Immature natural killer cell (primary cell): ENCODE measurements at regions not wholly inside any gene's neighbourhood (a gene's known extent, or its start where the extent isn't known, plus 50 kb on each side); places are given as distances from the start of the nearest gene placed in this dataset.
"Not testable (repeated sequence)": the region's sequence is repeated elsewhere in the genome, so short reads cannot be mapped to it uniquely, and the experiment has no call there.

Source experiments
- DNase-seq, 3 donors: peaks; one replicate each; pipeline ENCODE4 v3.0.0; 2022; ENCODE audit warnings: mixed read lengths in 1 of 3
- H3K27ac Mint-ChIP-seq, 6 donors: one replicate each; pipeline ENCODE4 v1.8.0; 2020; ENCODE audit warnings: mixed read lengths in 6 of 6, mild to moderate bottlenecking in 5 of 6, inconsistent platforms in 4 of 6, moderate library complexity in 3 of 6
- H3K27me3 Mint-ChIP-seq, 3 donors: one replicate each; pipeline ENCODE4 v1.8.0; 2020 to 2021; ENCODE audit warnings: low read depth in 3 of 3, mild to moderate bottlenecking in 3 of 3, mixed read lengths in 3 of 3, moderate library complexity in 3 of 3, inconsistent platforms in 1 of 3
- H3K36me3 Mint-ChIP-seq, 3 donors: one replicate each; pipeline ENCODE4 v1.8.0; 2020; ENCODE audit warnings: mixed read lengths in 3 of 3, inconsistent platforms in 2 of 3, mild to moderate bottlenecking in 2 of 3
- H3K4me1 Mint-ChIP-seq, 2 donors: one replicate each; pipeline ENCODE4 v1.8.0; 2020; ENCODE audit warnings: inconsistent platforms in 2 of 2, mild to moderate bottlenecking in 2 of 2, mixed read lengths in 2 of 2, moderate library complexity in 1 of 2
- H3K4me3 Mint-ChIP-seq, 5 donors: one replicate each; pipeline ENCODE4 v1.8.0; 2020; ENCODE audit warnings: mild to moderate bottlenecking in 5 of 5, mixed read lengths in 5 of 5, inconsistent platforms in 3 of 5, moderate library complexity in 3 of 5
- H3K9me3 Mint-ChIP-seq, 6 donors: one replicate each; pipeline ENCODE4 v1.8.0; 2020; ENCODE audit warnings: mild to moderate bottlenecking in 6 of 6, mixed read lengths in 6 of 6, inconsistent platforms in 4 of 6, moderate library complexity in 3 of 6

- no peak for DNase-seq
- H3K36me3 Mint-ChIP-seq: no peaks in the 10 kb centered on the region
- H3K4me1 Mint-ChIP-seq: no peaks in the 10 kb centered on the region
- peaks cover 0 to 5% (median 0%) of the 10 kb centered on the region in 3 donors for H3K27me3 Mint-ChIP-seq
- H3K27ac Mint-ChIP-seq: no peak overlapping the region
- H3K4me3 Mint-ChIP-seq: no peak overlapping the region
- H3K9me3 Mint-ChIP-seq: peaks cover 0 to 9% (median 2%) of the 10 kb centered on the region in 6 donors
Observed at GRCh38 chr5:16392718-16393117, 72.9 kb downstream of the ZNF622 start.

GRCh38 chr5:16391858-16392649 lies 73.5 kb downstream of the ZNF622 start:
- Mint-ChIP-seq H3K27me3 (peaks cover 0 to 5% (median 0%) of the 10 kb centered on the region in 3 donors), H3K36me3 (no peaks in the 10 kb centered on the region)

GRCh38 chr5:16390825-16391224 lies 74.8 kb downstream of the ZNF622 start:
- no peak for DNase-seq
- Mint-ChIP-seq H3K9me3 (peaks cover 0 to 5% (median under 1%) of the 10 kb centered on the region in 6 donors), H3K36me3 (no peaks in the 10 kb centered on the region)

More at GRCh38 chr5:16391858-16392649, 73.5 kb downstream of the ZNF622 start:
- DNase-seq: no peak
- Mint-ChIP-seq H3K27ac (no peak overlapping the region), H3K4me1 (no peaks in the 10 kb centered on the region), H3K9me3 (peaks cover 0 to 8% (median 2%) of the 10 kb centered on the region in 6 donors), H3K4me3 (no peak overlapping the region)

GRCh38 chr5:16385516-16386090 lies 80.0 kb downstream of the ZNF622 start:
- Mint-ChIP-seq H3K9me3 (peaks cover 0 to 10% (median 1%) of the 10 kb centered on the region in 6 donors), H3K27ac (no peak overlapping the region), H3K27me3 (peaks cover 0 to 2% (median 0%) of the 10 kb centered on the region in 3 donors), H3K36me3 (no peaks in the 10 kb centered on the region), H3K4me3 (no peak overlapping the region), H3K4me1 (no peaks in the 10 kb centered on the region)
- no peak for DNase-seq

More at GRCh38 chr5:16390825-16391224, 74.8 kb downstream of the ZNF622 start:
- H3K27ac Mint-ChIP-seq: no peak overlapping the region
- no peaks in the 10 kb centered on the region for H3K4me1 Mint-ChIP-seq
- H3K4me3 Mint-ChIP-seq: no peak overlapping the region
- H3K27me3 Mint-ChIP-seq: peaks cover 0 to 2% (median 0%) of the 10 kb centered on the region in 3 donors

GRCh38 chr5:16384804-16385203 lies 80.8 kb downstream of the ZNF622 start:
- no peak overlapping the region for H3K4me3 Mint-ChIP-seq
- peaks cover 0 to 10% (median 1%) of the 10 kb centered on the region in 6 donors for H3K9me3 Mint-ChIP-seq
- peaks cover 0 to 2% (median 0%) of the 10 kb centered on the region in 3 donors for H3K27me3 Mint-ChIP-seq
- no peak for DNase-seq
- no peaks in the 10 kb centered on the region for H3K4me1 Mint-ChIP-seq
- H3K36me3 Mint-ChIP-seq: no peaks in the 10 kb centered on the region
- H3K27ac Mint-ChIP-seq: no peak overlapping the region

GRCh38 chr5:16384222-16384621 lies 81.4 kb downstream of the ZNF622 start:
- no peak for DNase-seq
- Mint-ChIP-seq H3K4me3 (no peak overlapping the region), H3K36me3 (no peaks in the 10 kb centered on the region), H3K9me3 (peaks cover 0 to 10% (median 1%) of the 10 kb centered on the region in 6 donors), H3K27me3 (peaks cover 0 to 2% (median 0%) of the 10 kb centered on the region in 3 donors), H3K27ac (no peak overlapping the region), H3K4me1 (no peaks in the 10 kb centered on the region)

- DNase-seq: no peak
- peaks cover 0 to 10% (median 1%) of the 10 kb centered on the region in 6 donors for H3K9me3 Mint-ChIP-seq
- H3K27me3 Mint-ChIP-seq: peaks cover 0 to 2% (median 0%) of the 10 kb centered on the region in 3 donors
- H3K27ac Mint-ChIP-seq: no peak overlapping the region
- H3K36me3 Mint-ChIP-seq: no peaks in the 10 kb centered on the region
- no peak overlapping the region for H3K4me3 Mint-ChIP-seq
- H3K4me1 Mint-ChIP-seq: no peaks in the 10 kb centered on the region
Observed at GRCh38 chr5:16383544-16384052, 82.0 kb downstream of the ZNF622 start.

- Mint-ChIP-seq H3K4me3 (no peak overlapping the region), H3K9me3 (peaks cover 0 to 7% (median 1%) of the 10 kb centered on the region in 6 donors), H3K27me3 (peaks cover 0 to 2% (median 0%) of the 10 kb centered on the region in 3 donors), H3K27ac (no peak overlapping the region), H3K4me1 (no peaks in the 10 kb centered on the region), H3K36me3 (no peaks in the 10 kb centered on the region)
- DNase-seq: no peak
Observed at GRCh38 chr5:16382047-16382446, 83.6 kb downstream of the ZNF622 start.

- Mint-ChIP-seq H3K9me3 (peaks cover 0 to 10% (median 0%) of the 10 kb centered on the region in 6 donors), H3K4me3 (no peak overlapping the region), H3K27ac (no peak overlapping the region), H3K36me3 (no peaks in the 10 kb centered on the region), H3K27me3 (peaks cover 0 to 2% (median 0%) of the 10 kb centered on the region in 3 donors), H3K4me1 (no peaks in the 10 kb centered on the region)
- no peak for DNase-seq
Observed at GRCh38 chr5:16378762-16379161, 86.8 kb downstream of the ZNF622 start.

- peaks cover 0 to 3% (median 2%) of the 10 kb centered on the region in 3 donors for H3K27me3 Mint-ChIP-seq
- peaks cover 0 to 8% (median under 1%) of the 10 kb centered on the region in 6 donors for H3K9me3 Mint-ChIP-seq
- no peaks in the 10 kb centered on the region for H3K36me3 Mint-ChIP-seq
- H3K4me1 Mint-ChIP-seq: no peaks in the 10 kb centered on the region
- H3K27ac Mint-ChIP-seq: no peak overlapping the region
- H3K4me3 Mint-ChIP-seq: no peak overlapping the region
- no peak for DNase-seq
Observed at GRCh38 chr5:16372493-16372892, 93.1 kb downstream of the ZNF622 start.

- Mint-ChIP-seq H3K36me3 (no peaks in the 10 kb centered on the region), H3K4me3 (no peak overlapping the region), H3K9me3 (peaks cover under 1 to 24% (median 2%) of the 10 kb centered on the region in 6 donors), H3K27ac (no peak overlapping the region), H3K4me1 (no peaks in the 10 kb centered on the region), H3K27me3 (peaks cover 0 to 3% (median 0%) of the 10 kb centered on the region in 3 donors)
- no peak for DNase-seq
Observed at GRCh38 chr5:16366491-16366890, 99.1 kb downstream of the ZNF622 start.

GRCh38 chr5:16364910-16365309 lies 100.7 kb downstream of the ZNF622 start:
- DNase-seq: no peak
- Mint-ChIP-seq H3K9me3 (peaks cover 4 to 24% (median 5%) of the 10 kb centered on the region in 6 donors), H3K27me3 (peaks cover 0 to 2% (median 0%) of the 10 kb centered on the region in 3 donors), H3K4me1 (no peaks in the 10 kb centered on the region), H3K4me3 (no peak overlapping the region), H3K27ac (no peak overlapping the region), H3K36me3 (no peaks in the 10 kb centered on the region)

GRCh38 chr5:16353439-16353838 lies 112.2 kb downstream of the ZNF622 start:
- not testable (repeated sequence) for H3K27ac Mint-ChIP-seq, H3K4me3 Mint-ChIP-seq, H3K27me3 Mint-ChIP-seq, H3K4me1 Mint-ChIP-seq, H3K36me3 Mint-ChIP-seq, DNase-seq
- H3K9me3 Mint-ChIP-seq: peaks cover 2 to 25% (median 11%) of the 10 kb centered on the region in 6 donors

GRCh38 chr5:16350816-16351215 lies 114.8 kb downstream of the ZNF622 start:
- H3K27me3 Mint-ChIP-seq: peaks cover 2 to 5% (median 2%) of the 10 kb centered on the region in 3 donors
- no peaks in the 10 kb centered on the region for H3K36me3 Mint-ChIP-seq
- H3K4me1 Mint-ChIP-seq: no peaks in the 10 kb centered on the region

More at GRCh38 chr5:16350816-16351215, 114.8 kb downstream of the ZNF622 start:
- peaks cover 0 to 27% (median 11%) of the 10 kb centered on the region in 6 donors for H3K9me3 Mint-ChIP-seq
- H3K27ac Mint-ChIP-seq: no peak overlapping the region
- no peak for DNase-seq
- no peak overlapping the region for H3K4me3 Mint-ChIP-seq
